Epithelial cell of prostate (primary cell): ENCODE measurements at regions not wholly inside any gene's neighbourhood (a gene's known extent, or its start where the extent isn't known, plus 50 kb on each side); places are given as distances from the start of the nearest gene placed in this dataset.
"Not testable (repeated sequence)": the region's sequence is repeated elsewhere in the genome, so short reads cannot be mapped to it uniquely, and the experiment has no call there.

ENCODE experiments used
- DNase-seq: peaks from one replicate; pipeline ENCODE4 v3.0.0-alpha.2; 2011; ENCODE audit warnings: low read depth, low spot score
- H3K27ac ChIP-seq: fragments of 450-650 bp; 2 replicates; pipeline ENCODE4 v1.5.1; 2017; ENCODE audit warnings: mild to moderate bottlenecking

- no peak overlapping the region for H3K27ac ChIP-seq
- no peak for DNase-seq
Observed at GRCh38 chr5:2818936-2819335, 67.5 kb upstream of the IRX2 start.

- H3K27ac ChIP-seq = no peak overlapping the region
- no peak for DNase-seq
Observed at GRCh38 chr5:2817031-2817603, 65.6 kb upstream of the IRX2 start.

GRCh38 chr5:2813678-2814077 is 62.2 kb upstream of the IRX2 start:
- H3K27ac ChIP-seq = no peak overlapping the region
- DNase-seq = no peak

- no peak for DNase-seq
- H3K27ac ChIP-seq = no peak overlapping the region
Observed at GRCh38 chr5:2810644-2811043, 59.2 kb upstream of the IRX2 start.

GRCh38 chr5:2807244-2807643 is 55.8 kb upstream of the IRX2 start:
- H3K27ac ChIP-seq, DNase-seq: not testable (repeated sequence)

GRCh38 chr5:2806176-2806575 is 54.7 kb upstream of the IRX2 start:
- DNase-seq = no peak
- no peak overlapping the region for H3K27ac ChIP-seq

- no peak for DNase-seq
- H3K27ac ChIP-seq = no peak overlapping the region
Observed at GRCh38 chr5:2805080-2805479, 53.6 kb upstream of the IRX2 start.

- no peak for DNase-seq
- H3K27ac ChIP-seq = no peak overlapping the region
Observed at GRCh38 chr5:2803751-2804150, 52.3 kb upstream of the IRX2 start.

- H3K27ac ChIP-seq = no peak overlapping the region
- DNase-seq = no peak
Observed at GRCh38 chr5:2802693-2803365, 51.4 kb upstream of the IRX2 start.

- no peak overlapping the region for H3K27ac ChIP-seq
- no peak for DNase-seq
Observed at GRCh38 chr5:2801577-2802525, 50.4 kb upstream of the IRX2 start.
